Activated T-helper 2 cell treated with anti-CD3 and anti-CD28 coated beads, Interferon-gamma antibody, Interleukin-2, Interleukin-4, amounts not matched to agents 10 μg/mL and 5 μg/mL and 100 μg/mL, durations not matched to agents 14 hours and 24 hours and 36 hours (primary cell): ENCODE measurements at regions not wholly inside any gene's neighbourhood (a gene's known extent, or its start where the extent isn't known, plus 50 kb on each side); places are given as distances from the start of the nearest gene placed in this dataset.

ENCODE experiments used
- DNase-seq: peaks from one replicate; pipeline ENCODE4 v3.0.0; 2021; ENCODE audit warnings: low spot score
- H3K27ac Mint-ChIP-seq: one replicate; pipeline ENCODE4 v1.8.0; 2021; ENCODE audit warnings: mixed read lengths
- H3K27me3 Mint-ChIP-seq: one replicate; pipeline ENCODE4 v1.8.0; 2021; ENCODE audit warnings: low read depth, mixed read lengths
- H3K36me3 Mint-ChIP-seq: one replicate; pipeline ENCODE4 v1.8.0; 2021; ENCODE audit warnings: low read depth, mixed read lengths
- H3K4me1 Mint-ChIP-seq: one replicate; pipeline ENCODE4 v1.8.0; 2021; ENCODE audit warnings: low read depth, mixed read lengths
- H3K4me3 Mint-ChIP-seq: one replicate; pipeline ENCODE4 v1.8.0; 2021; ENCODE audit warnings: low read depth, mild to moderate bottlenecking, moderate library complexity, mixed read lengths
- H3K9me3 Mint-ChIP-seq: one replicate; pipeline ENCODE4 v1.8.0; 2021; ENCODE audit warnings: mixed read lengths
- intact Hi-C: fragments of 100-400 bp; cut with micrococcal nuclease; formaldehyde crosslinking; loops from one replicate; pipeline ENCODE4 v1.15.1; 2023

- no peak overlapping the region for H3K27ac Mint-ChIP-seq
- no peaks in the 10 kb centered on the region for H3K9me3 Mint-ChIP-seq
- intact Hi-C loops, result no loop called here
- H3K27me3 Mint-ChIP-seq, result no peaks in the 10 kb centered on the region
- H3K36me3 Mint-ChIP-seq, result no peaks in the 10 kb centered on the region
- H3K4me1 Mint-ChIP-seq, result no peaks in the 10 kb centered on the region
- no peak for DNase-seq
- H3K4me3 Mint-ChIP-seq, result no peak overlapping the region
Observed at GRCh38 chr7:55279080-55279845, 85.9 kb upstream of the LANCL2 start.

- no peaks in the 10 kb centered on the region for H3K9me3 Mint-ChIP-seq
- H3K4me3 Mint-ChIP-seq, result no peak overlapping the region
- peaks cover 2% of the 10 kb centered on the region for H3K27me3 Mint-ChIP-seq
- H3K4me1 Mint-ChIP-seq, result no peaks in the 10 kb centered on the region
- no peaks in the 10 kb centered on the region for H3K36me3 Mint-ChIP-seq
- H3K27ac Mint-ChIP-seq, result no peak overlapping the region
- peak; percentile 32 for DNase-seq
- intact Hi-C loops, result loop anchor here (1.0 to 5.0 kb wide), 2 partner anchors 87 to 135 kb away; partner anchors contain the start of gene LANCL2
Observed at GRCh38 chr7:55280031-55280454, 85.1 kb upstream of the LANCL2 start.

- intact Hi-C loops, result no loop called here
Observed at GRCh38 chr7:55285665-55286064, 79.5 kb upstream of the LANCL2 start.

DNA sequence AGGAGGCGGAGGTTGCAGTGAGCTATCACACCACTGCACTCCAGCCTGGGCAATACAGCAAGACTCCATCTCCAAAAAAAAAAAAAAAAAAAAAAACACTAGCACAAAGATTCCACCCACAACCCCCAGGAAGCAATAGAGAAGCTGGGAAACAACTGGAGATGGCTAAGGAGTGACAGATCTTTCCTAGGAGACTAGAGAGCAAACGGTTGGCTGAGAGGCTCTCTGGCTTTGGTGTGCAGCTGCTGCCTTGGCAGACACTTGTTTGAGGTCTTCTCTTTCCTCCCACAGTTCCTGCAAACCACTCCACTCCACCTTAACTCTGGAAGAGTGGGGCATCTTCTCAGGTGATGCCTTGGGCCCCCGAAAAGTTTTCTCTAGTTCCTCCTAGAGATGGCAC is 78.5 kb upstream of the LANCL2 start:
- no peaks in the 10 kb centered on the region for H3K9me3 Mint-ChIP-seq
- intact Hi-C loops, result no loop called here
- H3K36me3 Mint-ChIP-seq, result no peaks in the 10 kb centered on the region
- DNase-seq, result no peak
- H3K27ac Mint-ChIP-seq, result no peak overlapping the region
- H3K4me3 Mint-ChIP-seq, result no peak overlapping the region
- H3K4me1 Mint-ChIP-seq, result no peaks in the 10 kb centered on the region
- peaks cover 34% of the 10 kb centered on the region for H3K27me3 Mint-ChIP-seq

More at GRCh38 chr7:55285665-55286064, 79.5 kb upstream of the LANCL2 start:
- Mint-ChIP-seq H3K36me3 (no peaks in the 10 kb centered on the region), H3K4me1 (no peaks in the 10 kb centered on the region), H3K4me3 (no peak overlapping the region), H3K9me3 (no peaks in the 10 kb centered on the region), H3K27me3 (peaks cover 25% of the 10 kb centered on the region), H3K27ac (no peak overlapping the region)
- no peak for DNase-seq

DNA sequence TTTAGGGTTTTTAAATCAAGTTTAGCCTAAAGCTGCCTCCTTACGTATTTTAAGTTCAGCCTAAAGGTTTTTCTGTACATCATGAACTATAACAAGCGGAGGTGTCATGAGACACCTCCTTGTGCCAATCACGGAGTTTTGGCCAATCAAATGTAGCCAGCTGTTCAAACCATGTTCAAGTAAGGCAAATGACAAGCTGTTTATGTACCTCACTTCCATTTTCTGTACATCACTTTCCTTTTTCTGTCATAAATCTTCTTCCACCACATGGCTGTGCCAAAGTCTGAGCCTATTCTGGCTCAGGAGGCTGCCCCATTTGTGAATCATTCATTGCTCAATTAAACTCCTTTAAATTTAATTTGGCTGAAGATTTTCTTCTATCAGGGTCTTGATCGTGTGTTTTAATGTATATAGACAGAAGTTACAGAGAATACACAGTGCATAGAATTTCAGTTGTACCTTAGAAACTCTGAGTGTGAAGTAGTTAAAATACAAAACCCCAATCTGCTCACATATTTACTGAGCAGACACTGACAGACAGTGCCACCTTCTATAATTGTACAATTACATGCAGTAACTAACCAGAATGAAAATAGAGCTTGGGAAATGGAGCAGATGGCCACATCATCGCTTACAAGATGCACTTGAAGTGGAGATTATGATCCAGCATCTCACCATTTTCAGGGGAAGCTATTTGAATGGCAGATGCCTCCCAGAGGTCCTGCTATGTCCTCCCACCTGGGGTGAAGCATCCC is 76.9 kb upstream of the LANCL2 start:
- intact Hi-C loops, result no loop called here

GRCh38 chr7:55296070-55296469 is 69.1 kb upstream of the LANCL2 start:
- Mint-ChIP-seq H3K4me1 (no peaks in the 10 kb centered on the region), H3K36me3 (no peaks in the 10 kb centered on the region), H3K9me3 (no peaks in the 10 kb centered on the region), H3K27me3 (peaks cover 48% of the 10 kb centered on the region), H3K27ac (no peak overlapping the region), H3K4me3 (no peak overlapping the region)
- intact Hi-C loops, result no loop called here
- no peak for DNase-seq

More for the DNA sequence above, 76.9 kb upstream of the LANCL2 start:
- no peak overlapping the region for H3K4me3 Mint-ChIP-seq
- no peaks in the 10 kb centered on the region for H3K4me1 Mint-ChIP-seq
- peaks cover 48% of the 10 kb centered on the region for H3K27me3 Mint-ChIP-seq
- DNase-seq, result no peak
- no peaks in the 10 kb centered on the region for H3K9me3 Mint-ChIP-seq
- no peaks in the 10 kb centered on the region for H3K36me3 Mint-ChIP-seq
- H3K27ac Mint-ChIP-seq, result no peak overlapping the region

- Mint-ChIP-seq H3K36me3 (no peaks in the 10 kb centered on the region), H3K4me3 (no peak overlapping the region), H3K27me3 (peaks cover 42% of the 10 kb centered on the region), H3K4me1 (peaks cover 5% of the 10 kb centered on the region), H3K9me3 (no peaks in the 10 kb centered on the region), H3K27ac (no peak overlapping the region)
- no peak for DNase-seq
- intact Hi-C loops, result no loop called here
Observed at GRCh38 chr7:55299273-55299967, 65.7 kb upstream of the LANCL2 start.

DNA sequence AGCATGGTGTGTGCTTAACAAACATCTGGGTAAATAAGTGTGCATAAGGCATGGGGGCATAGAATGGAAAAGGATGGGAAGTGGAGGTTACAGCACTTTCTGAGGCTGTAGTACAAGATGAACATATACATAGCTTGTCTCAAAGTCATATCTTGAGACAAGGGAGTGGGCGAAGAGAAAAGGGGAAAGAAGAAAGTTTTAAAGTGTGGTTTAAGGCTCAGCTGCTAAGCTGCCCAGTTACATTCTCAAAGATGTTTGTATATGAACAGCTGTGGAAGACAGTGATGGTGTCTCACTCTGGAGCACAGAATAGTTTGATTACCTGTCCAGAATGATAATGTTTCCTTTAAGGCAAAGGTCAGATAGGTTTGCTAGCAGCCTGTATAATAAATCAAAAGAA is 61.9 kb upstream of the LANCL2 start:
- intact Hi-C loops, result no loop called here
- Mint-ChIP-seq H3K4me3 (no peak overlapping the region), H3K9me3 (no peaks in the 10 kb centered on the region), H3K27me3 (peaks cover 41% of the 10 kb centered on the region), H3K4me1 (peaks cover 9% of the 10 kb centered on the region), H3K36me3 (no peaks in the 10 kb centered on the region), H3K27ac (no peak overlapping the region)
- DNase-seq, result no peak

DNA sequence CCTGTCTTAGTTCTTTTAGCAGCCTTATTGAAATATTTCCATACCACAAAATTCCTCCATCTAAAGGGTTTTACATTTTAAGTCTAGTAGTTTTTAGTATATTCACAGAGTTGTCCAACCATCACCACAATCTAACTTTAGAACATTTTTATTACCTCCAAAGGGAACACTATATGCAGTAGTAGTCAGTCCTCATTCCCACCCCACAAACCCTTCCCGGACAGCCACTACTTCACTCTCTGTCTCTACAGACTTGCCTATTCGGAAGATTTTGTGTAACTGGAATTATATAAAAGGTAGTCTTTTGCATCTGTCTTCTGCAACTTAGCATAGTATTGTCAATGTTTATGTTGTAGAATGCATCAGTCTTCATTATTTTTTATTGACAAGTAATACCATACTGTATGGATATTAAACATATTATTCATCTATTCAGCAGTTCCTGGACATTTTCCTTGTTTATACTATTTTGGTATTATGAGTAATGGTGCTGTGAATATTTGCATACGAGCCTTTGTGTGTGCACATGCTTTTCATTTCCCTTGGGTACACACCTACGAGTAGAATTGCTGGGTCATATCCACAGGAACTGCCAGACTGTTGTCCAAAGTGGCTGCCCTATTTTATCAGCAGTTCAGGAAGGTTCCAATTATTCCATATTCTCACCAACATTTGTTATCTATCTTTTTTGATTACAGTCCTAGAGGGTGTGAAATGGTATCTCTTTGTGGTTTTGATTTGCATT is 60.9 kb upstream of the LANCL2 start:
- Mint-ChIP-seq H3K4me3 (no peak overlapping the region), H3K36me3 (peaks cover 2% of the 10 kb centered on the region), H3K4me1 (peaks cover 18% of the 10 kb centered on the region), H3K9me3 (no peaks in the 10 kb centered on the region), H3K27ac (no peak overlapping the region), H3K27me3 (peaks cover 40% of the 10 kb centered on the region)
- intact Hi-C loops, result no loop called here
- no peak for DNase-seq

- Mint-ChIP-seq H3K9me3 (no peaks in the 10 kb centered on the region), H3K27ac (no peak overlapping the region), H3K4me1 (peaks cover 27% of the 10 kb centered on the region), H3K36me3 (peaks cover 2% of the 10 kb centered on the region), H3K27me3 (peaks cover 34% of the 10 kb centered on the region), H3K4me3 (no peak overlapping the region)
- intact Hi-C loops, result no loop called here
- DNase-seq, result no peak
Observed at GRCh38 chr7:55305135-55305534, 60.0 kb upstream of the LANCL2 start.

GRCh38 chr7:55306331-55306730 is 58.8 kb upstream of the LANCL2 start:
- no peak overlapping the region for H3K4me3 Mint-ChIP-seq
- peaks cover 8% of the 10 kb centered on the region for H3K9me3 Mint-ChIP-seq
- intact Hi-C loops, result no loop called here
- H3K4me1 Mint-ChIP-seq, result peaks cover 28% of the 10 kb centered on the region
- peaks cover 28% of the 10 kb centered on the region for H3K27me3 Mint-ChIP-seq
- no peak overlapping the region for H3K27ac Mint-ChIP-seq
- no peak for DNase-seq
- peaks cover 2% of the 10 kb centered on the region for H3K36me3 Mint-ChIP-seq

- peaks cover 2% of the 10 kb centered on the region for H3K36me3 Mint-ChIP-seq
- DNase-seq, result no peak
- peaks cover 10% of the 10 kb centered on the region for H3K9me3 Mint-ChIP-seq
- no peak overlapping the region for H3K4me3 Mint-ChIP-seq
- intact Hi-C loops, result no loop called here
- H3K4me1 Mint-ChIP-seq, result peaks cover 31% of the 10 kb centered on the region
- H3K27me3 Mint-ChIP-seq, result peaks cover 22% of the 10 kb centered on the region
- H3K27ac Mint-ChIP-seq, result no peak overlapping the region
Observed at GRCh38 chr7:55307123-55307916, 57.8 kb upstream of the LANCL2 start.
